ENCODE measurements at regions not wholly inside any gene's neighbourhood (a gene's known extent, or its start where the extent isn't known, plus 50 kb on each side); places are given as distances from the start of the nearest gene placed in this dataset.

DNA sequence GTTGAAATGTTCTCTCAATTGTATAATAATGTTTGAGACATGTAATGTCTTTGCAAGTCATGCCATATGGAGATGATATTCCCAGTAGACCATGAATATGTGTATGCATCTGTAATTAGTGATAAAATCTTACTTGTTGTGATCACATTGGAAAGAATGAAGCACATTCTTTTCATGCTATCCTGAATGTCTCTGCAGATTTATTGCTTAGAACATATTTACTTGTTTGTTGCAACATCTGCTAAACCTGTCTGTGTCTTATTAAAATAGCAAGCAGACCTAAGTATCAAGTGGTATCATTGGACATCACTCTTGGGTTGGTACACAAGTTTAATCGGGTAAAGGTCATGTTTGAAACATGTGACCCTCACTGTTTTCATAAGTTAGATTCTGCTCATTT, 265.5 kb upstream of the CD180 start:
- no peaks in the 10 kb centered on the region for H3K27me3 Mint-ChIP-seq (ENCODE audit: insufficient read depth)
- no peak for DNase-seq
- no peaks in the 10 kb centered on the region for H3K4me1 Mint-ChIP-seq (ENCODE audit: low read depth)
- no peak overlapping the region for H3K27ac Mint-ChIP-seq
- no peak overlapping the region for H3K4me3 Mint-ChIP-seq
- no peaks in the 10 kb centered on the region for H3K36me3 Mint-ChIP-seq (ENCODE audit: low read depth)
- no peaks in the 10 kb centered on the region for H3K9me3 Mint-ChIP-seq
- TF ChIP-seq, protein P1, sequence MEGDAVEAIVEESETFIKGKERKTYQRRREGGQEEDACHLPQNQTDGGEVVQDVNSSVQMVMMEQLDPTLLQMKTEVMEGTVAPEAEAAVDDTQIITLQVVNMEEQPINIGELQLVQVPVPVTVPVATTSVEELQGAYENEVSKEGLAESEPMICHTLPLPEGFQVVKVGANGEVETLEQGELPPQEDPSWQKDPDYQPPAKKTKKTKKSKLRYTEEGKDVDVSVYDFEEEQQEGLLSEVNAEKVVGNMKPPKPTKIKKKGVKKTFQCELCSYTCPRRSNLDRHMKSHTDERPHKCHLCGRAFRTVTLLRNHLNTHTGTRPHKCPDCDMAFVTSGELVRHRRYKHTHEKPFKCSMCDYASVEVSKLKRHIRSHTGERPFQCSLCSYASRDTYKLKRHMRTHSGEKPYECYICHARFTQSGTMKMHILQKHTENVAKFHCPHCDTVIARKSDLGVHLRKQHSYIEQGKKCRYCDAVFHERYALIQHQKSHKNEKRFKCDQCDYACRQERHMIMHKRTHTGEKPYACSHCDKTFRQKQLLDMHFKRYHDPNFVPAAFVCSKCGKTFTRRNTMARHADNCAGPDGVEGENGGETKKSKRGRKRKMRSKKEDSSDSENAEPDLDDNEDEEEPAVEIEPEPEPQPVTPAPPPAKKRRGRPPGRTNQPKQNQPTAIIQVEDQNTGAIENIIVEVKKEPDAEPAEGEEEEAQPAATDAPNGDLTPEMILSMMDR (IDR thresholded peaks at IDR 0.05): no peak

DNA sequence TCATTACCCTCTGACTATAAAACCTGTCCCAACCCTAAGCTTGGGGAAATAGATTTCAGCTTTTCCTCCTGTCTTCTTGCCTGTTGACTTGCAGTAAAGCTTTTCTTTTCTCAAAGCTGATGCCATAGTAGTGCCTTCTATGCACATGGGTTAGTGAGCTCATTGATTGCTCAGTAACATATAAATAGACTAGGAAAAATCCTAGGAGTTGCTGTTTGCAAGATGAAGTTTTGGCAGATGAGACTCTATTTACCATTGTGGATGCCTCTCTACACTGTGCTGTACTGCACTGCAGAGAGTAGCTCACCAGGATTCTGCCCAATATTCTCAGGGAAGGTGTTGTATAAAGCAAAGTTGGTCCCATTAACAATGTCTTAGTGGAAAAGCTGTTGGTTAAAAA, 262.7 kb upstream of the CD180 start:
- Mint-ChIP-seq H3K4me3 (no peak overlapping the region), H3K27me3 (ENCODE audit: insufficient read depth) (no peaks in the 10 kb centered on the region), H3K36me3 (ENCODE audit: low read depth) (no peaks in the 10 kb centered on the region), H3K9me3 (no peaks in the 10 kb centered on the region), H3K4me1 (ENCODE audit: low read depth) (no peaks in the 10 kb centered on the region), H3K27ac (no peak overlapping the region)
- TF ChIP-seq, protein P1 (IDR thresholded peaks at IDR 0.05): no peak
- DNase-seq: no peak

DNA sequence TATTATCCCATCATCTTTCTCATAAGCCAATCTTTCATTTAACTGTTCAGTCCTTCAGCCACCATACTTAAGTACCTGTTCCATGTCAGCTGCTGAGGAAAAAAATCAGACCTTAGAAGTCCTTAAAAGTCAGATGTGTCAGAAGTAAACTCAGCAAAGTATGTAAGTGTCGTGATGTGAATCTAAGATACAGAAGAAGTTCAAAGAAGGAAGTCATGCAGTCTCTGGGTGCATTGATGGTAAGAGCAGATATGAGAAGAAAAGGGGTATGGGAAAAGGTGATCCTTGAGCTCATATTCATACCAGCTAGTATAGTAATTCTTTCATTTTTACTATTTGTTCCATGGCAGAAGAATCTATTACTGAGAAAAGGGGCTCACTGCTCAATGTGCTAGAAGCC, 259.4 kb upstream of the CD180 start:
- Mint-ChIP-seq H3K9me3 (no peaks in the 10 kb centered on the region), H3K27me3 (ENCODE audit: insufficient read depth) (no peaks in the 10 kb centered on the region; the same call in 1 of the 2 replicates), H3K27ac (no peak overlapping the region), H3K4me1 (ENCODE audit: low read depth) (no peaks in the 10 kb centered on the region), H3K36me3 (ENCODE audit: low read depth) (no peaks in the 10 kb centered on the region), H3K4me3 (no peak overlapping the region)
- TF ChIP-seq, protein P1 (IDR thresholded peaks at IDR 0.05): no peak
- DNase-seq: no peak

DNA sequence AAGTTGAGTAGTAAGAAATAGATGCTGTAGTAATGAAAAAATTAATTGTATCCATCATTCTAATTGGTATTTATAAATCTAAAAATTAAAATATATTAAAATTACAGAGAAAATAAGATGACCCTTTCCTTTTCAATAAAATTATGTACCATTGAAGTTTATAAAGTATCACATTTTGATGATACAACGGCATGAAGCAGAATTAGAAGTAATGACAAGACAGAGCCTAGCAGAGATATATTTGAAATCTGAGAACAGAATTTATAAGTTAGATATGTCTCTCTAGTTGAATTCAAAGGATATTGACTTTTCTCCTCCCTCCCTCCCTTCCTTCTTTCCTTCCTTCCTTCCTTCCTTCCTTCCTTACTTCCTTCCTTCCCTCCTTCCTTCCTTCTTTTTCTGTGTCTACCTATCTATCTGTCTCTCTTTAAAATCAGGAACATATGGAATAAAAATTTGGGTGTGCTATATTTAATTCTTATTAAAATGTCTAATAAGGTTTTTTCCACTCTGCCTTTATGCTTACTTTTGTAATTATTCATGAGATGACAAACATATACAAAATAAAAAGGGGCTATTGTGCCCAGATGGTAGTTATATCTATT, 258.5 kb upstream of the CD180 start:
- H3K27me3 Mint-ChIP-seq (ENCODE audit: insufficient read depth): no peaks in the 10 kb centered on the region; the same call in 1 of the 2 replicates
- H3K4me3 Mint-ChIP-seq: no peak overlapping the region
- TF ChIP-seq, protein P1 (IDR thresholded peaks at IDR 0.05): no peak
- H3K27ac Mint-ChIP-seq: no peak overlapping the region
- no peaks in the 10 kb centered on the region for H3K4me1 Mint-ChIP-seq (ENCODE audit: low read depth)
- H3K36me3 Mint-ChIP-seq (ENCODE audit: low read depth): no peaks in the 10 kb centered on the region
- no peak for DNase-seq
- H3K9me3 Mint-ChIP-seq: no peaks in the 10 kb centered on the region

DNA sequence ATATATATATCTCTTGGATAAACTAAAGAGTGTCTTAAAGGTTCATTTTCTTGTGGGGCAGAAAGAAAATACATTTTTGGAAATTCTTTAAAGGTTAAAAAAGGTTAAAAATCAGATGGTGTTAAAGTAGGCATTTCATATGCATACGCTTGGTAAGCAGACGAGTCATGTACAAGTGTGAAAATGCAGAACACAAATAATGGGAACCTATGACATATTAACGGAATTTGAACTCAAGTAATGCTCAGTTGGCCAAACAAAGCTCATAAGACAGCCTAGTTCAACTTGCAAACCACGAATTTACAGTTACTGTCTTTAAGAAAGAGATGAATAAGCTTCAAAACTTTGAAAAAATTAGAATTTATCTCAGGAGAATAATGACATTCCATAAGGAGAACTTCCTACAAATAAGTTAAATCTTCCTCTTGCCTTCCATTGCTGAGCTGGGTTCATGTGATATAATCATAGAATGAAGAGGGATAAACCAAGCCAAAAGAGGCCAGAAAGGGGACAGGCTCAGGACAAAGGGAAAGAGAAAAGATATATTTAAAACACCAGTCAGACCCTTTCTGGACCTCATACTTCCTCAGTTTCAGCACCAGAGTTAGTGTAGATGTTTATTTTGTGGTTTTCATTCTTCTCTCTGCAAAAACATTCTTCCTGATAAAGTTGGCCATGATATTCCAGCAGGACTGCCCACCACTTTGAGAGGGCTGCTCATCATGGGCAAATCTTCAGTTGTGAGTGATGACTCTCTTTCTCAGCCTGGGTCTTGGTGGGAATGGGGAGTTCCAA, 256.7 kb upstream of the CD180 start:
- Mint-ChIP-seq H3K36me3 (ENCODE audit: low read depth) (no peaks in the 10 kb centered on the region), H3K4me1 (ENCODE audit: low read depth) (no peaks in the 10 kb centered on the region), H3K27me3 (ENCODE audit: insufficient read depth) (no peaks in the 10 kb centered on the region; the same call in 1 of the 2 replicates), H3K27ac (no peak overlapping the region), H3K9me3 (no peaks in the 10 kb centered on the region), H3K4me3 (no peak overlapping the region)
- TF ChIP-seq, protein P1 (IDR thresholded peaks at IDR 0.05): no peak
- no peak for DNase-seq

All from HFFc6 (cell line).